NCI-H1694 (cell line): ENCODE measurements at regions not wholly inside any gene's neighbourhood (a gene's known extent, or its start where the extent isn't known, plus 50 kb on each side); places are given as distances from the start of the nearest gene placed in this dataset.

Source experiments
- DNase-seq: peaks from one replicate; lab custom pipeline; 2025; lab: John Stamatoyannopoulos, UW

DNA sequence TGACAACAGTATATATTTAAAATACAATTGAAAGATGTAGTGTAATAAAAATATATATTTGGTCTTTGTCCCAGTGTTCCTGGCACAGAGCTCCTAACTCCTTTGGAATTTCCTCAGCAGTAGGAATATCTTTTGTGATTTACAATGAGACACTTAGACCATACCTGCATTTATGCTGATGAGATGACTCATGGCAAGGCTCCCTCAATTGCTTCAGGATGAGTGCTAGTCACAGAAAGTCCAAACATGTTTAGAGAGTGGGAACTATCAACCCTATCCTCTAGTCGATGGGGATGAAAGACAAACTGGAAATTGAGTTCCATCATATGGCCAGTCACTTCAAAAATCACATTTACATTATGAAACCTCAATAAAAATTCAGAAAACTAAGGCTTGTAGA is 588.3 kb upstream of the LMCD1 start:
- no peak for DNase-seq

DNA sequence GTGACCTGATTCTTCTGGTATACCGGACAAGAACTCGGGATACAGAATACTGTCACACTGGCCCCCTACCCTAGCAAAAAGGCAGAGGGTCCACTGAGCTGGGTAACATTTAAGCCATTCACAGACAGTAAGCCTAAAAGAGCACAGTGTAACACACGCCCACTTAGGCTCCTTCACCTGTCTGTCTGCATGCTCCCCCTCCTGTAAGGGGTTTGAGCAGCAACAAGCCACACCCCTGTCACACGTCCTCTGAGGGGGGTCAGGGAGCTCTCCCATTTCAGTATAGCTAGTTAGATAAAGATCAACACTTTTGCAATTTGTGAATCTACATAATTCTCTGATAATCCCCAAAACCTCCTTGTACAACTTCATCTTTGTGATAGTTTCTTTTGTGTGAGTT is 586.3 kb upstream of the LMCD1 start:
- DNase-seq = no peak

DNA sequence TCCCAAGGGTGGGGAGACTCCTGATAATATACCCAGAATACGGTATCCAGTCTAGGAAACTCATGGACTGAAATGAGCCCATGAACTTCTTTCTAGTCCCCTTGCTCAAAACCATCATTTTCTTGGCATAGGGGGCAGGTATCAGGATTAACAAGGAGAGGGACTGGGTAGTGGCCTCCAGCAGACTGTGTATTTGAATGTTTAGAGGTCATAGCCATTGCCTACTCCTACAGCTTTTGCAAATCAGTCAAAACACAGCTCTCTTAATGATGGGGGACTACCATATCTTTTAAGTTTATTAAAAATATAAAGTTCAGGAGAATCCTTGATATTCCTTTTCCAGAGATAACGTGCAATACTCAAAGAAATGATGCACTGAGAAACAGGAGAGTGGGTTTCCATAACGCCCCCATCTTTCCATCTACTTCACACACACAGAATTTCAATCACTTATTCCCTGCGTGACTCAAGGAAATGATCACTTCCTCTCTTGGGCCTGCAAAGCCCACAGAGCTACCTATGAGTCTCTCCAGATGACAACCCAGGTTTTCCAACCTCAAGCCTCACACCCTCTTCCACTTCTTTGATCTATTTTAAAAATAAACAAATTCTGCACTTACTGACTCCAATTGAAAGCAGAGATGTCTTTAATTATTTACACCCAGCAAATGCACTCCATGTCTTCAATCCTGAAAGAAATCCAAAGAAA is 584.0 kb upstream of the LMCD1 start:
- no peak for DNase-seq

DNA sequence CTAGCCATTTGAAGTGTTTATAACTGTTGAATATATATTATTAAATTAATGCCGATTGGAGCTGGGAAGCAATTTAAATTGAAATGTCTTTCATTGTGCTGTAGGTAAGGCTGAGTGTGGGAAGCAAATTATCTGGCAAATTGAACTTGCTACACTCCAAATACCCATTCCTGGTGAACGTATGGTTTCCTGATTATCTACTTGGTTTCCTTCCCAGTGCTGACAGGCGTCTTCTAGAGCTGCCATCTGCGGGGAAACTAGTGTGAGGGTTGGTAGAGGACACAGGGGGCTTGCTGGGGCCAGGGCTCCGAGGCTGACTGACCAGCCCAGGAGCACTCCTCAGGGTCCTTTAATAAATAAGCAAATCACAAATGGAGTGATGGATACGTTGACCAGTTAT is 581.4 kb upstream of the LMCD1 start:
- DNase-seq = no peak

DNA sequence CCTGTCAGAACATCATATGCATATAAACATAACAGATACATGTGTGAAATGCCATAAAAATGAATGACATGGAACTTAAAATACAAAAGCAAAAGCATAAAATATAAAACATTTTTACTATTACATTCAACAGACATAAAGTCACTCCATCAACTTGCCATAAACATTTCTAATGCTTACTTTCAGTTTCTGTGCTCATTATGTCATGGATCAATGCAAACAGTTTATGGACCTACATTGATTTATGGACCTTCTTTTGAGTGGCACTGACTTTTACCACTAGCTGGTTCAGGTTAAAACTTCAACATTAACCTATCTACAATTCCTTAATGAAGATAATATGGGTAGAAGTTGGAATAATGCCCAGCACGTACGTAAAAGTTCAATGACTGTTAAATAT is 577.4 kb upstream of the LMCD1 start:
- DNase-seq = no peak

DNA sequence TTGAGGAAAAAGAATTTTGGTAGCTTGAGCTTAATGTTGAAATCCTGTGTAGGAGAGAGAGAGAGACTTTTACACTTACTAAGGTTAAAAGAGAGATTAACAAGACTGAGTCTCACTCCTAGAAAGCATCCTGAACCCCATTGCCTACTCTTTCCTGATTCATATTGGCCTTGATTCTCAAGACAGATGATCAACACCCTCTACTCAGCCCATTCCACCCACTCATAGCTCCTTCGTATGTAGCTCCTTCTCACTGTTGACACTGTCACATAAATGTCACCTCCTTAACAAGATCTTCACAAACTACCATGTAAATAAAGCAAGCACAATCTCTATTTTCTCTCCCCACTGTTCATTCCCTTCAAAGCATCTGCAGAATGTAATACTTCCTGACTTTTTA is 574.6 kb upstream of the LMCD1 start:
- no peak for DNase-seq

DNA sequence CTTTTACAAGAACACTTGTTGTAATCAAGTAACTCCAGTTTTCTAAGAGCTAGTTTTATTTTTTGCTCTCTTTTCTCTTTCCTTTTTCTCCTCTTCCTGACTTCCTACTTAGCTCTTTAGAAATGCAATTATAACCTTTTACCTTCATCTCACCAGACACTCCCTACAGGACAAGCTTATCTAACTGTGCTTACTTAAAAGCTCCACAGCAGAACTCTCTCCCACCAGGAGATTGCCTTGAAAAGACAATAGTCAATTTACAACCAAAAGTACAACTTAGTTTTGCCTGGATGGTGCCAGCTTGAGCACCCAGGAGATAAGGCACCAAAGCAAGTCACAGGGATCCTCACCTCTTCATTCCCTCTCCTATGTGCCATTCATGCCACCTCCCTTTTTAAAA is 573.8 kb upstream of the LMCD1 start:
- no peak for DNase-seq

DNA sequence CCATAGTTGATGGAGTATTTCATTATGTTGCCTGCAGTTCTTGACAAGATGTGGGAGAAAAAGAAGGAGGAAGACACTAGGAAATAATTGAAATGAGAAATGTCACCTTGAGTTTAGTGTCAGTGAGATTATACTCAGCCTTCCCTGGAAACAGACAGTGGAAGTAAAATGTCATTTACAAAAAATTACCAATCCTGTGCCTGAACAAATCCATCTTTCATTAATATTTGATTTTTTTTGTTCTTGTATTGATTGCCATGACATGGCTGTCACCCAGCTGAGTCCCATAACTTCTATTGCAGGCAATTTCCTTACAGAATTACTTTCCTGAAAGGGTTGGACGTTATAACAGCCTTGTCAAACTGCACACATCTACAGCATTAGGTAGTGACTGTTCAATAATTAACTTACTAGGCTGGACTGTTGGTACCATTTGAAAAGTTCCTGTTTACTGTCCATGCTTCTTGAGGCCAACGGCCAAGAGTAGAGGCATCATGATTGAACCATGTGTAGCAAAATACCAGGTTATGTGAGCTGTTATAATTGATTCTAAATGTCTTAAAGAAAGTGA is 572.2 kb upstream of the LMCD1 start:
- no peak for DNase-seq

DNA sequence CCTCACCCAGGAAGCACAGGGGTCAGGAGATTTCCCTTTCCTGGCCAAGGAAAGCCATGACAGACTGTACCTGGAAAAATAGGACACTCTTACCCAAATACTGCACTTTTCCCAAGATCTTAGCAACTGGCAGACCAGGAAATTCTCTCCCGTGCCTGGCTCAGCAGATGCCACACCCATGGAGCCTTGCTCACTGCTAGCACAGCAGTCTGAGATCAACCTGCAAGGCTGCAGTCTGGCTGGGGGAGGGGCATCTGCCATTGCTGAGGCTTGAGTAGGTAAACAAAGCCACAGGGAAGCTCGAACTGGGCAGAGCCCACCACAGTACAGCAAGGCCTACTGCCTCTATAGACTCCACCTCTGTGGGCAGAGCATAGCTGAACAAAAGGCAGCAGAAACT is 567.3 kb upstream of the LMCD1 start:
- DNase-seq = no peak

DNA sequence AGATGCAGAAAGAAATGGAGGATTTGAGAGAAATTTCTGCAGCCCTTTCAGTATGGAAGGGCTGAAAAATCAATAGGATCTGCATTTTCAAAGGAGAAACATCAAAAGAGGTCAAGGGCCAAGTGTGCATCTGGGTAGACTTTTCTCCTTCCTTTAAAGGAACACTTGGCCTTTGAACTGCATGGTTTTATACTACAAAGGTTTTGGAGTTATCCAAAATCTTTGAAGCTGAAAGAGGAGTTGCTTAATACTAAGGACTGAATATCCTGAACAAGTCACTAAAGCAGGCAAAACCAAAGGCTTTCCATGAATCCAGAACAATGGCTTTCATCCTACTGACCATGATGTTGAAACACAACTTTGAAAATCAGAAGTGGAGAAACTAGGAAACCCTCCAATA is 553.7 kb upstream of the LMCD1 start:
- no peak for DNase-seq

DNA sequence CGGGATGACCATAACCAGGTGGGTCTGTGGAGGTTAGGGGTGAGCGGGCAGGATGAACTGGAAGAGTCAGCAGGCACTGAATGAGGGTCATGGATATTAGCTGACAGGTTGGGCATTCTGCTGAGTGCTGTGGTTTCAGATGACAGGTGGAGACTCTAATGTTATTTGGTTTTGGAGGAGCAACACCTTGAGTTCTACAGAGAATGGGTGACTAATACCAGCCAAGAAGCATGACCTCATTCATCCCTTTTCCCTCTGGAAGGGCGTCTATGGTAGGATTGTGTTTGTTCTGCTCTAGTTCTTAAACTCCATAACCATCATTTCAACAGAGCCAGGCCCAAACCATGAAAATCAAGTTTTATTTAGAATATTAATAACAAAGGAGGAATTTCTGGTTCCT is 550.7 kb upstream of the LMCD1 start:
- no peak for DNase-seq

DNA sequence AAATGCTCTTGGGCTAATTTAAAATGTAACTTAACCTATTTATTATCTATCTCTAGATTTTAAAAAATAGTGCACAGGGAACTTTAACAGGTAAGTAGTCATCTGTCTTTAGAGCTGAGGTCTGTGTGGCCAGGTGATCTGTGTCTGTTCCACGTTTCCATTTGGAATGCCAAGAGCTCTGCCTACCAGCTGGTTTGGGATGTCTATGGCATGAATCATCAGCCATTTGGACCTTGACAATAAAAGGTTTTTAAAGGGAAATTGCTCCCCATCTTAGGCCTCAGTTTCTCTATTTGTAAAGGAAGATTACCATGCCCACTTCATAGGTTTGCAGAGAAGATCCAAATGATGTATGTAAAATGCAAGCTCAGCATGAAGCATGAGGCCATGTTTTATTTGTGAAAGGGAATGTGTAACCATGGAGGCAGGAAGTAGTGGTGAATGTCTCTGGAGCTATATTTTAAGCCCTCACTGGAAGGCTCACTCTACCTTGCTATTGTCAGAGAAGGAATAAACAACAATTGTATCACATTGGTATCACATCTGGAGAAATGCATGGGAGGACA is 548.1 kb upstream of the LMCD1 start:
- no peak for DNase-seq

DNA sequence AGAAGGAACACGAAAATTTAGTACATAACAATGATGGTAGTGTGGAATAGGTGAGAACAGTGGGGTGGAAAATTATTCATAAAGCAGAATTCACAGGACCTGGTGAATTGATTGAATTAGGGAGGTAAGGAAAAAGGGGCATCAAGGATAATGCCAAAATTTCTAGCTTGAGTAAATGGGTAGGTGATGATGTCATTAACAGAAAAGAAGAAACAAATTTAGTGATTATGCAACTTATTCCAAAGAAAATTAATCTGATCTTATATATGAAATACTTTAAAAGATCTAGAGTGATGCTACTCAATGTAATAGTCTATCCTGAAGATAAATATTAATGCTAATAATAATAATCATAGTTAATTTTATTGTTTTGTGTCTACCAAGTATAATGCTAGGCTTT is 544.6 kb upstream of the LMCD1 start:
- no peak for DNase-seq

DNA sequence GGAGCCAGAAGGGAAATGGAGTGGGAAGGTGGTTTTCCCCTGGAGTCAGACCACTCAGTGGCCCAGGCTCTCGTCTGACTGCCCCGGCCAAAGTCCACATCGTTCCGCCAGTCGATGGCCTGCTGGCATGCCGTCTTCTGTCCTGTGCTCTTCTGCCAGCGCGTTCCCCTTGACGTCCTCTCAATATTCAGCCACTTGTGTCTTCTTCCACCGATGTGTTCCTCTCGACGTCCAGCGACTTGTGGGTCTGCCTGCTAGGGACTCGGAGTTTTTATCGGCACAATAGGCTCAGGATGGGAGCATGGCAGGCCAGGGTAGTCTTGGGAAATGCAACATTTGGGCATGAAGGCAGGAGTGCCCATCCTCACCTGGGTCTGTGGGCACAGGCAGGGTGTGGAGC is 542.5 kb upstream of the LMCD1 start:
- no peak for DNase-seq

DNA sequence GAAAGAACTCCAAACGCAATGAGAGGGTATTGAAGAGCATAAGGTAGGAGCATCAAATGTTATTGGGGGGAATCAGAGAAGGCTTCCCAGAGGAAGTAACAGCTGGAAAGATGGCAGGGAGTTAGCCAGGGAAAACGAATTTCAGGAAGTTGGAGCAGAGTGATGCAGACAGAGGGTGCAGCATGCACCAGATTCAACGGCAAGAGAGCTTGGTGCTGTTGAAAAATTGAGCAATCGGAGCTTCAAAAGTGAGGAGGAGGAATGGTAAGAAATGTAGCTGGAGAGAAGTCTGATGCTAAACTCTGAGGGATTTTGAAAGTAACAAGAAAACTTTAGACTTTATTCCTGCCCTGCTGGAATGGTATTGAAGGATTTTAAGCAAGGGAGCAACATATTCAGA is 541.0 kb upstream of the LMCD1 start:
- DNase-seq = no peak

DNA sequence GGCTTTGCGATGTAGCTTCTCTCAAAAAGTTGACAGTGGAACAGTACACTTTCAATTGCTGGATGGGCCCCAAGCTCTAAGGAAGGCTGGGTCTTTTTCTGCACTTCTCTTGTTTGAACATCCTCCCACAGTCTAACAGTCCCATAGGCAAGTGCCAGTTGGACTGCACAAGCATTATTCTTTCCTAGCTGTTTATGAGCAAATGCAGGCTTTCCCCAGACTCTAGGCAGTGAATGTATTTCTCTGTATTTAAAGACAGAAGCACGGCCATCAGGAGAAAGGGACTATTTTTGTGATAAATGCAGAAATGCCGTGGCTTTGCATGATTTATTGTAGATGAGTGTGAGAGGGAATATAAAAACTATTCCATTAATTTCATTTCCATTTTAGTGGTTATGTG is 539.3 kb upstream of the LMCD1 start:
- no peak for DNase-seq

DNA sequence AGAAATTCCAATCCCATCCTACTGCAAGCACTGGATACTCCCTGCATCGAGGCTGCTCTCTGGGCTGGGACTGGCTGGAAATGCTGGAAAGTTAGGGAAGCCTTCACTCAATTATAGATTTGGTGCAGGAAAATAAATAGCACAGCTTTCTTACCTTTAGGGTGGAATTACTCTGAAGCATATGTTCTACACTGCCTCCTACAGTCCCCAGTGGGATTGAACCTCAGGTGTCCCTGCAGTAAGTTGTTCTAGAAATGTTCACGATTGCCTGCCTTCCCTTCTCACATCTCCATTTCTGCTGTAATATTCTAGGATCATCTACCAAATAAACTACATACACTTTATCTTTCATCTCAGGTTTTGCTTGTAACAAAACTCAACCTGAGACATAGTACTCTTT is 536.7 kb upstream of the LMCD1 start:
- no peak for DNase-seq

DNA sequence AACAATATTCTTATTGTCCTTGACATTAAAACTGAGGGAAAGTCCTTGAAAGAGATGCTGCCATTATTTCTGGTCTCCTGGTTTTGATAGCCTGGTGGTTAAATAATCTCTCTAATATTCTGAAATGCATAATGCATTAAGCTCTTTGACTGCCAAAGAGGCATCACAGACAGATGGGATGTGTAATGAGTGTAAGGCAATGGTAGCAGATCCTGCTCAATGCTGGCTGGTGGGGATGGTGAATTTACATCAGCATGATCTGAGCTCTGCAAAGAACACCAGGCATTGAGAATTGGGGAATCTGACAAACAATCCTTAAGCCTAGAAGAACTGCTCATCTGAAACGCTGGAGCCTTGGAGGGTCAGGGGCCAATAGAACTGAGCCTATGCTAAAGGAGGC is 528.6 kb upstream of the LMCD1 start:
- peak; percentile 16 for DNase-seq

DNA sequence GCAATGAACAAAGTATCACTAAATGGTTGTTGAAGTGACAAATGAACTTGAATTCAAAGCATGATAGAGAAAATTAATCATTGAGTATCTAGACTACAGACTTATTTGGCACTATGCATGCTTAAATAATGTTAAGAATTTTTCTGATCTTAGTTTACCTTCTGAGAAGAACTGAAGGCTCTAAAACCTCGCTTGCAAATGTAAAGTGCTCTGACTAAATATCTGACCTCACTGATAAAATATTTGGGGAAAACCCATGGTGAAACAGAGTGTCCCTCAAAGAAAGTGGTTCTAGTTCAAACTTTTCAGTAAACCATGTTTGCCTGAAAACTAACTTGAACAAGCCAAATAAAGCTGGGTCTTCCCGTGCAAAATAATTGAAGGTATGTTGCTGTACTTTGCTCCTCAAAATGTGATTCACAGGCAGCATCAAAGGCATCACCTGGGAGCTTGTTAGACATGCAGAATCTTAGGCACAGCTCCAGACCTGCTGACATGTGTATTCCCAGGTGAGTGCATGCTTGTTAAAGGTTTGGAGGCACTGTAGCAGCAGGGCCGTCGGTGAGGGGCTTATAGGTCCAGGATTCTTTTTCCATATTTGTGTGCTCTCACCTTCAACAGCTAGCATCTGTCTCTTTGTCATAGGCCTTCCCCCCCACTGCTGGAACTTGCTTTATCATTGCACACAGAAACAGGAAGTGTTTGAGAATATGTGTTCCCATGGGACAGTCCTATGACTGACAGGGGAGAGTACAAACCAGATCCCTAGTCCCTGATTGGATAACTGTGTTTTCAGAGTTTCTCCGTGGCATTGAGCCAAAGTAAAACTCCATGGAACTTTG is 524.2 kb upstream of the LMCD1 start:
- no peak for DNase-seq

DNA sequence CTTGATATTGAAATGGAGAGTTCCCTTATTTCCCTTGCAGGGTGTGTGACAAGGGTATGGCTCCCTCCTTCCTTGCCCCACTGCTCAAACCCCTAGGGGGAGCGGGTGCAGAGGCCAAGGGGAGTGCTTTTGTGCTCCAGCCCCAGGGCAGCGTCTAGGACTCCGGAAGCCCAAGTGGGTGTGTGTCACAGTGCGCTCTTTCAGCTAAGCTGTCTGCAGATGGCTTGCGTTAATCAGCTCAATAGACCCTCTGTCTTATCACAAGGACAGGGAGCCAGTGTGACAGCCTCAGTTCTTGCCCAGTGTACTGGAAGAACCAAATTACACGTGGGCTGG is 523.6 kb upstream of the LMCD1 start:
- no peak for DNase-seq

DNA sequence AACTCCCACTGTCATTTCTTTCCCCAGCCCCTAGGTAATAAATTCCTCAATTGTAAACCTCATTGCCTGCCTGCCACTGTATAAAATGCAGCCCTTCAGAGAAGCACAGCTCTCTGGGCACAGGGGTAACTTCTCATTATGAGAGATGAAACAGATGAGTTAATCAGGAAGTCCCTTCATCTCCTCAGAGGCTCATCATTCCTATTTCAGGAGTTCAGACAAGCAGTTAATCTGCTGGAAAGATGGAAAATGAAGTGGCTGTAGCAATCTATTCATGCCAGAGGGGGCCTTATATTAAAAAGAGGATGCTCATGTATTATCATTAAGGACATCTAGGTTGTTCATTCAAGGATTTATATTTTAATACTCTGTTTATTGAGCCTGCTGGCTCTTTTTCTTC is 519.5 kb upstream of the LMCD1 start:
- DNase-seq = no peak

DNA sequence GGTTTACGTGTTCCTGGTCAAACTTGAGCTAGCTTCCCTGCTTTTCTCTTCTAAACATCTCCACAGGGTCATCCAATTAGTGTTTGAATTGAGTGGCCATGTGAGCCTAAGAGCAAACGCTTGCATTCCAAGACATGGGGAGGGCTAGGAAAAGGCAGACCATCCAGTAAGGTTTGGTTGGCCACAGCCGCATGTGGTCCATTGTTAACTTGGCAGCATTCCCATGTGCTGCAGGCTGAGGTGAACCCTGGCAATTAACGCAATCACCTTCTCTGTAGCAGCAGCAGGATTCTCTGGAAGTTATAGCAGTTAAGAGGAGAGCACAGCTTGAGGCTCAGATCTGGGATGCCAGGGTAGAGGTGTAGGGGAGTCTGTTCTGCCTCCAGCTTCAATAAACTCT is 502.2 kb upstream of the LMCD1 start:
- DNase-seq = no peak

DNA sequence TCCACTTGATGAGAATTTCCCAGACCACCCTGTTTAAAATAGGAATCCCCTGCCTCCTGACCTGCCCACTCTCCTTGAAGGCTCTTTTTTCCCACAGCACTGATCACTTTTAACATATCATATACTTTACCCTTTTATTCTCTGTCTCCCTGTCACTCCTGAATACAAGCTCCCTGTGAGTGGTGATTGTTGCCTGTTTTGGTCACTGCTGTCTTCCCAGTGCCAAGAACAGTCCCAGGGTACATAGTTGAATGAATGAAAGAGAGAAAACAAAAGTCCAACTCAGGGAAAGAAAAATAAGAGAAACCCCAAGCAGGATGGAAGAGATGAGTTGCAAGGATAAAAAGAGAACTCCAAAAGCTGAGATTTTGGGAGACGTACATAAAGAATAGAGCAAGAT is 500.3 kb upstream of the LMCD1 start:
- DNase-seq = no peak
